SU-DHL-6 (cell line): ENCODE measurements at regions not wholly inside any gene's neighbourhood (a gene's known extent, or its start where the extent isn't known, plus 50 kb on each side); places are given as distances from the start of the nearest gene placed in this dataset.

Experiments
- H2AFZ ChIP-seq: fragments of 200-600 bp; sonication (generic); 2 replicates; pipeline ENCODE4 v1.6.1; 2014; ENCODE audit warnings: low read depth, mild to moderate bottlenecking, moderate library complexity, mixed read lengths, antibody characterized with exemption, low read length; ENCODE audit not compliant: severe bottlenecking
- H3F3A ChIP-seq: fragments of 200-600 bp; shearing (Covaris generic); 2 replicates; pipeline ENCODE4 v1.6.0; 2016; ENCODE audit warnings: antibody characterized with exemption, mild to moderate bottlenecking; ENCODE audit not compliant: insufficient read depth
- H3K27ac ChIP-seq: fragments of 200-600 bp; sonication (generic); 2 replicates; pipeline ENCODE4 v1.5.1; 2016; ENCODE audit warnings: low read depth, mild to moderate bottlenecking, low read length, moderate library complexity, mixed read lengths
- H3K27me3 ChIP-seq: fragments of 200-600 bp; sonication (generic), shearing (Covaris generic); 2 replicates; pipeline ENCODE4 v1.6.0; 2014; ENCODE audit warnings: mild to moderate bottlenecking, low read length
- H3K36me3 ChIP-seq: fragments of 200-600 bp; sonication (generic); 2 replicates; pipeline ENCODE4 v1.6.1; 2014; ENCODE audit warnings: mild to moderate bottlenecking, low read length, mixed read lengths
- H3K4me2 ChIP-seq: fragments of 300-600, 200-600 bp; shearing (Covaris generic), sonication (generic); 2 replicates; pipeline ENCODE4 v1.6.0; 2014; ENCODE audit warnings: low read length, low read depth, mild to moderate bottlenecking; ENCODE audit not compliant: poor library complexity, severe bottlenecking
- H3K4me3 ChIP-seq: fragments of 200-600 bp; sonication (generic); 2 replicates; pipeline ENCODE4 v1.5.1; 2014; ENCODE audit warnings: antibody characterized with exemption, low read length, mild to moderate bottlenecking, mixed read lengths; ENCODE audit not compliant: insufficient read depth, poor library complexity, severe bottlenecking
- H3K79me2 ChIP-seq: fragments of 200-600 bp; sonication (generic); 2 replicates; pipeline ENCODE4 v1.6.1; 2014; ENCODE audit warnings: mild to moderate bottlenecking, low read length, moderate library complexity; ENCODE audit not compliant: insufficient read depth
- H3K9ac ChIP-seq: fragments of 200-600 bp; sonication (generic); 2 replicates; pipeline ENCODE4 v1.7.0; 2014; ENCODE audit warnings: mild to moderate bottlenecking, low read length
- H3K9me2 ChIP-seq: fragments of 200-600 bp; sonication (generic); replicated peaks from 2 replicates; pipeline ENCODE4 v1.6.1; 2014; ENCODE audit warnings: low read length; ENCODE audit not compliant: insufficient read depth
- H3K9me3 ChIP-seq: fragments of 200-600 bp; sonication (generic); 2 replicates; pipeline ENCODE4 v1.6.1; 2014; ENCODE audit warnings: low read length, mixed read lengths; ENCODE audit not compliant: insufficient read depth
- H4K20me1 ChIP-seq: fragments of 200-600 bp; sonication (generic); 2 replicates; pipeline ENCODE4 v1.6.1; 2014; ENCODE audit warnings: low read depth, mild to moderate bottlenecking, antibody characterized with exemption, low read length, moderate library complexity, mixed read lengths
- CTCF ChIP-seq: fragments of 200-600 bp; sonication (generic); IDR thresholded peaks from one replicate; pipeline ENCODE4 v1.5.1; 2017; ENCODE audit warnings: antibody characterized with exemption, mild to moderate bottlenecking, low read length, moderate library complexity; ENCODE audit not compliant: insufficient read depth, poor library complexity, severe bottlenecking
- EZH2phosphoT487 ChIP-seq: fragments of 200-600 bp; sonication (generic), shearing (Covaris generic); conservative IDR thresholded peaks from 2 replicates; pipeline ENCODE4 v1.6.1; 2018; ENCODE audit warnings: mild to moderate bottlenecking, antibody characterized with exemption, low read length, moderate library complexity, mixed read lengths

DNA sequence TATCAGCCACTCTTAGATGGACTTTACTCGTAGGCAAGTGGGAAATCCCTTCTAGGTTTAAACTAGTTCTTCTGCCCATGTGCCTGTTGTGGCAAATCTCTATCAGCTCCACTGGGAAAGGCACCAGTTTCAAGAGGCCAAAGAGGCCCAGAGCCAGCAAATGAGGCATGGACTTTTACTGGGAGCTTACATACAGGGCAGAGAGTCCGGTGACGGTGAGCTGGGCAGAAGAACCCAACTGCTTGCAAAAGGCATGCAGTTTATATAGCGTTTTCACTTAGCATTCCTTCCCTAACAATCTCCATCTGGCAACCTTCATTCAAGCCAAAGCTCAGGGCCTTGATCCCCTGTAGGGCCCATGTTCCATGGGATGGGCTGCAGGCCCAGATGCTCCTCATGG, 93.0 kb upstream of the C3orf80 start:
- Histone ChIP-seq H3K27me3 (no peaks in the 10 kb centered on the region), H3K4me3 (no peak overlapping the region), H3K9me3 (no peaks in the 10 kb centered on the region), H3K9me2 (no peaks in the 10 kb centered on the region), H3K9ac (no peak overlapping the region), H3F3A (no peaks in the 10 kb centered on the region), H4K20me1 (no peaks in the 10 kb centered on the region), H3K79me2 (no peaks in the 10 kb centered on the region), H3K27ac (no peak overlapping the region), H3K4me2 (no peak overlapping the region), H3K36me3 (no peaks in the 10 kb centered on the region), H2AFZ (no peak overlapping the region)
- no peak for TF ChIP-seq EZH2phosphoT487
- no peak for TF ChIP-seq CTCF

DNA sequence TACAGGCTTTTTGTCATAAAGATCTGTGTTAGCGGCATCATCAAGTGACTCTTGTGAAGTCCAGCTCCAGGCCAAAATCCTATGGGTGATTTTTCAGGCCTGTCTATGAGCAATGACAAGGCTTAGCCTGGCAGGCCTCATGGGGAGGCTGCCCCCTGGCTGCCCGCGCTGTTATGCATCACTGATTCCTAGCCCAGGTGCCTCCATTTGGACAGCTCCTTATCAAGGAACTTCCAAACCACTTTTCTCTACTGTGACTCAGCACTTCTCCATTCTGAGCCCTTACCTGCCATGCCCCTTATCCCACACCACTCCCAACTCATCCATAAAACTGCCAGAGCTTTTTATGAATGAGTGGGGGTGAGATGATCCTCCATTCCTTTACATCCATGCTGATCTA, 91.5 kb upstream of the C3orf80 start:
- no peak overlapping the region for H3K9ac ChIP-seq
- no peaks in the 10 kb centered on the region for H3K79me2 ChIP-seq
- H3K4me3 ChIP-seq, result no peak overlapping the region
- no peak overlapping the region for H2AFZ ChIP-seq
- H3K27ac ChIP-seq, result no peak overlapping the region
- no peaks in the 10 kb centered on the region for H3K9me2 ChIP-seq
- no peaks in the 10 kb centered on the region for H3F3A ChIP-seq
- no peak overlapping the region for H3K4me2 ChIP-seq
- no peaks in the 10 kb centered on the region for H4K20me1 ChIP-seq
- no peaks in the 10 kb centered on the region for H3K36me3 ChIP-seq
- H3K9me3 ChIP-seq, result no peaks in the 10 kb centered on the region
- TF ChIP-seq CTCF, result no peak
- no peak for TF ChIP-seq EZH2phosphoT487
- H3K27me3 ChIP-seq, result no peaks in the 10 kb centered on the region

DNA sequence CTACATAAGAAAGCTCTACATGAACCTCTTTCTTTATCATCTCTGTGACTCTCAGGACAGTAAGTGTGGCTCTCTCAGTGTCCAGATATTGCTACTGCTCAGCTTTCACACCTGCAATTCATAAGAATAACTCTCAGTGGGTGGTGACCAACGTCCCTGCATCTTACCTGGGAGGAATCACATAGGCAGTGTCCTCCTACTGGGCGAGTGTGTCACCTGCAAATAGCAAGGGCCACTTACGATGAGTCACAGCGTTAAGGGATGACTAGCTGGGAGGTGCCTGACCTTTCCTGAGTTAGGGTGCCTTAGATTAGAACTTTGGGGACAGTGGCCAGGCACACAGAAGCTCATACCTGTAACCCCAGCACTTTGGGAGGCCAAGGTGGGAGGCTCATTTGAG, 90.8 kb upstream of the C3orf80 start:
- Histone ChIP-seq H2AFZ (no peak overlapping the region), H3F3A (no peaks in the 10 kb centered on the region), H3K4me3 (no peak overlapping the region), H4K20me1 (no peaks in the 10 kb centered on the region), H3K9me2 (no peaks in the 10 kb centered on the region), H3K79me2 (no peaks in the 10 kb centered on the region), H3K27ac (no peak overlapping the region), H3K9ac (no peak overlapping the region), H3K36me3 (no peaks in the 10 kb centered on the region), H3K4me2 (no peak overlapping the region), H3K9me3 (no peaks in the 10 kb centered on the region), H3K27me3 (no peaks in the 10 kb centered on the region)
- TF ChIP-seq CTCF (no peak), EZH2phosphoT487 (no peak)

DNA sequence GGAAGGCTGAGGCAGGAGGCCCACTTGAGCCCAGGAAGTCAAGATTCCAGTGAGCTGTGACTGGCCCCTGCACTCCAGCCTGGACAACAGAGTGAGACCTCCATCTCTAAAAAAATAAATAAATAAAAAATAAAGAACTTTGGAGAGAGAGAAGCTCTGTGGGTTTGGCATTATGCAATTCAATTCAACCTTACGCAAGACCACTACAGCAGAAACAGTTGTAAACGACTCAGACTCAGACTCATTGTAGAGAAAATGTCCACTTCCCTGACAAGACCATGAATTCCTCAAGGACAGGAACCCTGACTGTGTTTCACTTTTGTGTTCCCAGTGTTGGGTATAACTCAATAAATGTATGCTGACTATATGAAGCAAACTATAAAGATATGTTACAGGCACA, 90.3 kb upstream of the C3orf80 start:
- Histone ChIP-seq H3K36me3 (no peaks in the 10 kb centered on the region), H4K20me1 (no peaks in the 10 kb centered on the region), H3K4me2 (no peak overlapping the region), H2AFZ (no peak overlapping the region), H3K27ac (no peak overlapping the region), H3K4me3 (no peak overlapping the region), H3K9me3 (no peaks in the 10 kb centered on the region), H3K9ac (no peak overlapping the region), H3K9me2 (no peaks in the 10 kb centered on the region), H3F3A (no peaks in the 10 kb centered on the region), H3K27me3 (no peaks in the 10 kb centered on the region), H3K79me2 (no peaks in the 10 kb centered on the region)
- TF ChIP-seq CTCF (no peak), EZH2phosphoT487 (no peak)
